A549 (cell line): ENCODE measurements at regions not wholly inside any gene's neighbourhood (a gene's known extent, or its start where the extent isn't known, plus 50 kb on each side); places are given as distances from the start of the nearest gene placed in this dataset.

ENCODE experiments used
- ATAC-seq, 2 experiments: fragments of 200-7000 bp in 1 of 2; fragments of >200 bp in 1 of 2; cut with Nextera tagmentation in 1 of 2; cut with Tn5 transposase in 1 of 2; 3 replicates each; pipeline versions ENCODE4 v1.8.0 to v1.9.1; 2018 to 2020; ENCODE audit warnings: mild to moderate bottlenecking in 1 of 2, moderate library complexity in 1 of 2
- CTCF ChIA-PET: fragments of 300-600 bp; sonication (Branson Sonifier 250); formaldehyde crosslinking; extraction: SDS; loops from one replicate; lab custom pipeline; 2021; ENCODE audit warnings: antibody characterized with exemption, inconsistent platforms; lab: Yijun Ruan, JAX
- POLR2A ChIA-PET: fragments of 350-600 bp; formaldehyde crosslinking; extraction: SDS; loops from one replicate; lab custom pipeline; 2021; ENCODE audit warnings: antibody characterized with exemption, inconsistent platforms; lab: Yijun Ruan, JAX
- DNase-seq, 2 experiments: peaks; one replicate each; pipeline versions ENCODE4 v3.0.0 to v3.0.0-alpha.2; 2011 to 2016; ENCODE audit warnings: low read depth in 1 of 2, low spot score in 1 of 2
- FAIRE-seq: peaks from 2 replicates; lab custom pipeline; 2011; peaks lifted over from hg19 to GRCh38; lab: Jason Lieb, UNC
- H3K27ac ChIP-seq, 2 experiments: fragments of >200 bp; sonication (Bioruptor Twin); formaldehyde crosslinking; 3 replicates each; pipeline ENCODE4 v1.5.1; 2016 to 2017
- H3K4me1 ChIP-seq: fragments of >200 bp; sonication (Bioruptor Twin); formaldehyde crosslinking; 3 replicates; pipeline ENCODE4 v1.6.1; 2016
- H3K4me2 ChIP-seq: fragments of >200 bp; sonication (Bioruptor Twin); formaldehyde crosslinking; 3 replicates; pipeline ENCODE4 v1.6.1; 2016
- H3K4me3 ChIP-seq: fragments of >200 bp; sonication (Bioruptor Twin); formaldehyde crosslinking; 3 replicates; pipeline ENCODE4 v1.5.1; 2016
- H3K9me3 ChIP-seq: fragments of >200 bp; sonication (Bioruptor Twin); formaldehyde crosslinking; 3 replicates; pipeline ENCODE4 v1.6.1; 2016
- ATOH8 ChIP-seq: fragments of 250-450 bp; sonication (Bioruptor Pico); IDR thresholded peaks from 2 replicates; pipeline ENCODE4 v1.5.0; 2020; ENCODE audit warnings: low read depth, mild to moderate bottlenecking, moderate library complexity
- CHD2 ChIP-seq: fragments of 150-350 bp; IDR thresholded peaks from 2 replicates; pipeline ENCODE4 v1.6.1; 2014; ENCODE audit warnings: low read length; ENCODE audit not compliant: partially characterized antibody
- CTCF ChIP-seq: fragments of >200 bp; sonication (Bioruptor Twin); formaldehyde crosslinking; IDR thresholded peaks from 3 replicates; pipeline ENCODE4 v1.5.1; 2016
- EHMT2 ChIP-seq: fragments of 200-600 bp; sonication (generic); IDR thresholded peaks from 2 replicates; pipeline ENCODE4 v1.6.1; 2016; ENCODE audit warnings: antibody characterized with exemption, low read depth, mild to moderate bottlenecking, moderate library complexity
- EP300 ChIP-seq, 2 experiments: fragments of >200 bp; sonication (Bioruptor Twin); formaldehyde crosslinking; IDR thresholded peaks; 2 replicates in 1 of 2; 3 replicates in 1 of 2; pipeline ENCODE4 v1.6.1; 2016 to 2017
- ESRRA ChIP-seq: fragments of 150-350 bp; IDR thresholded peaks from 2 replicates; pipeline ENCODE4 v1.6.1; 2014; ENCODE audit warnings: mild to moderate bottlenecking, low read length, borderline replicate concordance
- FOSL2 ChIP-seq, 2 experiments: fragments of 450-650 bp in 1 of 2; fragments of >200 bp in 1 of 2; sonication (Bioruptor Twin) in 1 of 2; formaldehyde crosslinking; IDR thresholded peaks; 2 replicates each; pipeline versions ENCODE4 v1.5.0 to v1.6.1; 2016 to 2020; ENCODE audit warnings: mild to moderate bottlenecking in 1 of 2, moderate library complexity in 1 of 2
- HDAC2 ChIP-seq: fragments of 200-600 bp; sonication (generic); IDR thresholded peaks from 2 replicates; pipeline ENCODE4 v1.6.1; 2016
- HEYL ChIP-seq: fragments of 250-450 bp; sonication (Bioruptor Pico); IDR thresholded peaks from 2 replicates; pipeline ENCODE4 v1.8.0; 2021; ENCODE audit warnings: mild to moderate bottlenecking, moderate library complexity
- HOXA7 ChIP-seq: fragments of 250-450 bp; sonication (Bioruptor Pico); IDR thresholded peaks from 2 replicates; pipeline ENCODE4 v1.5.0; 2020; ENCODE audit warnings: mild to moderate bottlenecking, moderate library complexity
- HOXB13 ChIP-seq: fragments of 250-450 bp; sonication (Bioruptor Pico); IDR thresholded peaks from 2 replicates; pipeline ENCODE4 v1.5.0; 2020; ENCODE audit warnings: low read depth, mild to moderate bottlenecking, moderate library complexity
- HOXB5 ChIP-seq: fragments of 250-450 bp; sonication (Bioruptor Pico); IDR thresholded peaks from 2 replicates; pipeline ENCODE4 v1.5.0; 2020; ENCODE audit warnings: mild to moderate bottlenecking, moderate library complexity
- KDM1A ChIP-seq: fragments of 200-600 bp; sonication (generic); IDR thresholded peaks from 2 replicates; pipeline ENCODE4 v1.6.1; 2016; ENCODE audit warnings: low read depth, mild to moderate bottlenecking
- KDM5A ChIP-seq: fragments of 200-600 bp; sonication (generic); IDR thresholded peaks from 2 replicates; pipeline ENCODE4 v1.6.1; 2016; ENCODE audit warnings: antibody characterized with exemption, mild to moderate bottlenecking
- MAZ ChIP-seq: fragments of 150-350 bp; IDR thresholded peaks from 2 replicates; pipeline ENCODE4 v1.6.1; 2014; ENCODE audit warnings: antibody characterized with exemption, low read depth, low read length, borderline replicate concordance
- NR3C1 ChIP-seq: fragments of >200 bp; sonication (Bioruptor Twin); formaldehyde crosslinking; IDR thresholded peaks from 3 replicates; pipeline ENCODE4 v1.6.1; 2017
- PHF8 ChIP-seq: fragments of 200-600 bp; sonication (generic); IDR thresholded peaks from 2 replicates; pipeline ENCODE4 v1.6.1; 2016; ENCODE audit warnings: low read depth, mild to moderate bottlenecking, antibody characterized with exemption, moderate library complexity, borderline replicate concordance
- POLR2A ChIP-seq: IDR thresholded peaks from 2 replicates; pipeline ENCODE4 v1.6.1; 2012; ENCODE audit warnings: mild to moderate bottlenecking, low read length
- RCOR1 ChIP-seq: fragments of 150-350 bp; IDR thresholded peaks from 2 replicates; pipeline ENCODE4 v1.6.1; 2014; ENCODE audit warnings: antibody characterized with exemption, low read length, low read depth
- RFX5 ChIP-seq: fragments of 450-650 bp; IDR thresholded peaks from 2 replicates; pipeline ENCODE4 v1.7.1; 2014; ENCODE audit warnings: antibody characterized with exemption, mild to moderate bottlenecking, moderate library complexity
- ZNF302 ChIP-seq: fragments of 250-450 bp; sonication (Bioruptor Pico); IDR thresholded peaks from 2 replicates; pipeline ENCODE4 v1.9.0; 2021; ENCODE audit warnings: inconsistent platforms, mild to moderate bottlenecking, moderate library complexity
- WGBS: methylation state at CpG from one replicate; pipeline ENCODE4 v1.1.6; 2017; ENCODE audit errors: missing lambda C conversion rate; 5-methylcytosine and 5-hydroxymethylcytosine counted together
- TF ChIP-seq, protein P1 (sequence below): IDR thresholded peaks from 2 replicates; pipeline ENCODE4 v1.6.1; 2012
- TF ChIP-seq, protein P2 (sequence below): fragments of 150-350 bp; IDR thresholded peaks from 2 replicates; pipeline ENCODE4 v1.6.1; 2014; ENCODE audit warnings: low read depth, mild to moderate bottlenecking, low read length
- TF ChIP-seq, protein P3 (sequence below): fragments of 450-650 bp; IDR thresholded peaks from 2 replicates; pipeline ENCODE4 v1.6.1; 2014; ENCODE audit warnings: antibody characterized with exemption
- TF ChIP-seq, protein P4 (sequence below): fragments of >200 bp; sonication (Bioruptor Twin); formaldehyde crosslinking; IDR thresholded peaks from 3 replicates; pipeline ENCODE4 v1.6.1; 2016

GRCh38 chr9:32291370-32291769, 93.1 kb upstream of the ACO1 start (continued):
- no peak for TF ChIP-seq HDAC2

DNA sequence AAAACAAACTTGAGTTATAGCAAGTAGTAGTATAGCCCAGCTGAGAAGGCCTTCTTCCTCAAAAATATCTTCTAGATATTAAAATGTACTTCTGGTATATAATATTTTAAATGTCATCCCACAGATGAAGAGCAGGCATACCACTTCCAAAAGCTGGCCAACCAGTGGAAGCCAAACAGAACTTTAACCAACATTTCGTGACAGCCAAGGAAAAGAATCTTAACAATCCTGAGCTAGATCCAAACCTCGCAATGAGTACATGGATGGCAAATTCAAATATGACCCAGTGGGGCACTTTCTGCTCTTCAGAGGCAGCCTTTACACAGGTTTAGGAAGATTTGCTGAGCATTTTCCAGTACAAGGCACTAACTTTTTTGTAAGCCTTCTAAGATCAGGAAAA, 91.8 kb upstream of the ACO1 start:
- FAIRE-seq (no peak), DNase-seq (no peak), ATAC-seq (no peak)
- POLR2A ChIA-PET = no interaction called here
- CTCF ChIA-PET = interaction anchor here (1.9 kb wide), 1 partner anchor 10 kb away, joined by 5 read pairs; no protein-coding TSS in a partner anchor
- H3K4me2 ChIP-seq = no peak overlapping the region
- TF ChIP-seq EHMT2 (no peak), RFX5 (no peak), RCOR1 (no peak), CTCF (no peak), NR3C1 (no peak), MAZ (no peak), HEYL (CRISPR knock-in tag) (no peak), HOXB13 (CRISPR knock-in tag) (no peak), KDM5A (no peak), EP300 (IDR thresholded peaks at IDR 0.05) (no peak), POLR2A (no peak), FOSL2 (IDR thresholded peaks at IDR 0.05) (no peak), FOSL2 (CRISPR knock-in tag; IDR thresholded peaks at IDR 0.05) (no peak), CHD2 (no peak), HOXA7 (no peak), ESRRA (no peak), HOXB5 (CRISPR knock-in tag) (no peak), PHF8 (no peak)
- TF ChIP-seq, protein P1, sequence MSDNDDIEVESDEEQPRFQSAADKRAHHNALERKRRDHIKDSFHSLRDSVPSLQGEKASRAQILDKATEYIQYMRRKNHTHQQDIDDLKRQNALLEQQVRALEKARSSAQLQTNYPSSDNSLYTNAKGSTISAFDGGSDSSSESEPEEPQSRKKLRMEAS = no peak
- TF ChIP-seq, protein P2, sequence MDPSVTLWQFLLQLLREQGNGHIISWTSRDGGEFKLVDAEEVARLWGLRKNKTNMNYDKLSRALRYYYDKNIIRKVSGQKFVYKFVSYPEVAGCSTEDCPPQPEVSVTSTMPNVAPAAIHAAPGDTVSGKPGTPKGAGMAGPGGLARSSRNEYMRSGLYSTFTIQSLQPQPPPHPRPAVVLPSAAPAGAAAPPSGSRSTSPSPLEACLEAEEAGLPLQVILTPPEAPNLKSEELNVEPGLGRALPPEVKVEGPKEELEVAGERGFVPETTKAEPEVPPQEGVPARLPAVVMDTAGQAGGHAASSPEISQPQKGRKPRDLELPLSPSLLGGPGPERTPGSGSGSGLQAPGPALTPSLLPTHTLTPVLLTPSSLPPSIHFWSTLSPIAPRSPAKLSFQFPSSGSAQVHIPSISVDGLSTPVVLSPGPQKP = no peak
- TF ChIP-seq, protein P3, sequence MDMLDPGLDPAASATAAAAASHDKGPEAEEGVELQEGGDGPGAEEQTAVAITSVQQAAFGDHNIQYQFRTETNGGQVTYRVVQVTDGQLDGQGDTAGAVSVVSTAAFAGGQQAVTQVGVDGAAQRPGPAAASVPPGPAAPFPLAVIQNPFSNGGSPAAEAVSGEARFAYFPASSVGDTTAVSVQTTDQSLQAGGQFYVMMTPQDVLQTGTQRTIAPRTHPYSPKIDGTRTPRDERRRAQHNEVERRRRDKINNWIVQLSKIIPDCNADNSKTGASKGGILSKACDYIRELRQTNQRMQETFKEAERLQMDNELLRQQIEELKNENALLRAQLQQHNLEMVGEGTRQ = no peak
- no peaks in the 10 kb centered on the region for H3K4me1 ChIP-seq
- H3K27ac ChIP-seq = no peak overlapping the region
- WGBS = 0% methylated on average over 2 of the region's 2 CpGs
- H3K9me3 ChIP-seq = no peaks in the 10 kb centered on the region
- H3K4me3 ChIP-seq = no peak overlapping the region

DNA sequence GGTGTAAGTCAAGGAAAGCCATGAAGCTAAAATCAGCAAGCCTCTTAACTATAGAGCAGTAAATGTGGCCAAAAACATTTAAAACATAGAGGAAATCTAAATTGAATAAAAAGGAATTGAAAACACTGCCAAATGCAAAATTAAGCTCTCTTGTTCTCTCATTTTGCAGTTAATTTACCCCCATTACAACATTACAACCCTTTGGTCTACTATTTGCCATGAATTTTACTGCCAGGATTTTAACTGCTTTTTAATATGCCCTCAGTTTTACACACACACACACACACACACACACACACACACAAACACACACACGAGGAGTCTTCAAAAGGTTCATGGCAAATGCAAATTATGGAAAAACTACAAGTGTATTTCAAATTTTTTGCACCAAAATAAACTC, 91.4 kb upstream of the ACO1 start:
- POLR2A ChIA-PET = no interaction called here
- ATAC-seq (no peak), FAIRE-seq (no peak), DNase-seq (no peak)
- TF ChIP-seq KDM1A (no peak), ATOH8 (CRISPR knock-in tag) (no peak), RFX5 (no peak), ZNF302 (CRISPR knock-in tag) (no peak), CHD2 (no peak)
- TF ChIP-seq, protein P4, sequence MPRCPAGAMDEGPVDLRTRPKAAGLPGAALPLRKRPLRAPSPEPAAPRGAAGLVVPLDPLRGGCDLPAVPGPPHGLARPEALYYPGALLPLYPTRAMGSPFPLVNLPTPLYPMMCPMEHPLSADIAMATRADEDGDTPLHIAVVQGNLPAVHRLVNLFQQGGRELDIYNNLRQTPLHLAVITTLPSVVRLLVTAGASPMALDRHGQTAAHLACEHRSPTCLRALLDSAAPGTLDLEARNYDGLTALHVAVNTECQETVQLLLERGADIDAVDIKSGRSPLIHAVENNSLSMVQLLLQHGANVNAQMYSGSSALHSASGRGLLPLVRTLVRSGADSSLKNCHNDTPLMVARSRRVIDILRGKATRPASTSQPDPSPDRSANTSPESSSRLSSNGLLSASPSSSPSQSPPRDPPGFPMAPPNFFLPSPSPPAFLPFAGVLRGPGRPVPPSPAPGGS = no peak
- 3% methylated on average over 1 of the region's 1 CpG for WGBS
- Histone ChIP-seq H3K4me2 (no peak overlapping the region), H3K4me3 (no peak overlapping the region), H3K4me1 (no peaks in the 10 kb centered on the region), H3K27ac (no peak overlapping the region), H3K9me3 (no peaks in the 10 kb centered on the region)
- CTCF ChIA-PET = interaction anchor here (1.9 kb wide), 1 partner anchor 11 kb away, joined by 5 read pairs; no protein-coding TSS in a partner anchor
